Effector memory CD8-positive, alpha-beta T cell (primary cell): ENCODE measurements at regions not wholly inside any gene's neighbourhood (a gene's known extent, or its start where the extent isn't known, plus 50 kb on each side); places are given as distances from the start of the nearest gene placed in this dataset.

Source experiments
- ATAC-seq: fragments of 150-1000 bp; cut with Tn5 transposase; replicated peaks from 2 replicates; pipeline ENCODE4 v1.10.0; 2021; ENCODE audit warnings: mild to moderate bottlenecking, moderate library complexity
- DNase-seq, 3 experiments: peaks; one replicate each; pipeline ENCODE4 v3.0.0; 2021
- H3K27ac Mint-ChIP-seq, 2 donors: one replicate each; pipeline ENCODE4 v1.8.0; 2022; ENCODE audit warnings: mild to moderate bottlenecking in 2 of 2, mixed read lengths in 2 of 2, moderate library complexity in 2 of 2
- H3K27me3 Mint-ChIP-seq, 2 donors: one replicate each; pipeline ENCODE4 v1.8.0; 2022; ENCODE audit warnings: mixed read lengths in 2 of 2
- H3K36me3 Mint-ChIP-seq: one replicate; pipeline ENCODE4 v1.8.0; 2022; ENCODE audit warnings: mild to moderate bottlenecking, moderate library complexity, mixed read lengths; ENCODE audit not compliant: insufficient read depth
- H3K4me1 Mint-ChIP-seq, 2 donors: one replicate each; pipeline ENCODE4 v1.8.0; 2022; ENCODE audit warnings: low read depth in 2 of 2, mixed read lengths in 2 of 2
- H3K4me3 Mint-ChIP-seq, 2 donors: one replicate each; pipeline ENCODE4 v1.8.0; 2022; ENCODE audit warnings: mild to moderate bottlenecking in 2 of 2, mixed read lengths in 2 of 2, moderate library complexity in 2 of 2
- H3K9me3 Mint-ChIP-seq, 2 donors: one replicate each; pipeline ENCODE4 v1.8.0; 2022; ENCODE audit warnings: mixed read lengths in 2 of 2

- no peak overlapping the region for H3K4me3 Mint-ChIP-seq
- no peak overlapping the region for H3K27ac Mint-ChIP-seq
- ATAC-seq (no peak), DNase-seq (no peak)
- H3K36me3 Mint-ChIP-seq: no peaks in the 10 kb centered on the region
- no peaks in the 10 kb centered on the region for H3K27me3 Mint-ChIP-seq
- H3K9me3 Mint-ChIP-seq: peaks cover 5 to 14% of the 10 kb centered on the region in 2 donors
- no peaks in the 10 kb centered on the region for H3K4me1 Mint-ChIP-seq
These were observed 878.5 kb downstream of the UQCRFS1 start for GRCh38 chr19:28334419-28334818.

- peaks cover 5 to 16% of the 10 kb centered on the region in 2 donors for H3K9me3 Mint-ChIP-seq
- ATAC-seq (no peak), DNase-seq (no peak)
- no peak overlapping the region for H3K27ac Mint-ChIP-seq
- H3K4me3 Mint-ChIP-seq: no peak overlapping the region
- H3K4me1 Mint-ChIP-seq: no peaks in the 10 kb centered on the region
- no peaks in the 10 kb centered on the region for H3K36me3 Mint-ChIP-seq
- no peaks in the 10 kb centered on the region for H3K27me3 Mint-ChIP-seq
These were observed 879.0 kb downstream of the UQCRFS1 start for GRCh38 chr19:28333909-28334308.

GRCh38 chr19:28332886-28333285, 880.1 kb downstream of the UQCRFS1 start:
- no peak overlapping the region for H3K4me3 Mint-ChIP-seq
- H3K27me3 Mint-ChIP-seq: no peaks in the 10 kb centered on the region
- no peaks in the 10 kb centered on the region for H3K36me3 Mint-ChIP-seq
- ATAC-seq (no peak), DNase-seq (no peak)
- no peaks in the 10 kb centered on the region for H3K4me1 Mint-ChIP-seq
- no peak overlapping the region for H3K27ac Mint-ChIP-seq
- H3K9me3 Mint-ChIP-seq: peaks cover 5 to 24% of the 10 kb centered on the region in 2 donors

- no peaks in the 10 kb centered on the region for H3K27me3 Mint-ChIP-seq
- no peaks in the 10 kb centered on the region for H3K4me1 Mint-ChIP-seq
- H3K4me3 Mint-ChIP-seq: no peak overlapping the region
- DNase-seq: no peak
- H3K36me3 Mint-ChIP-seq: no peaks in the 10 kb centered on the region
- H3K27ac Mint-ChIP-seq: no peak overlapping the region
- ATAC-seq: no peak
- H3K9me3 Mint-ChIP-seq: peaks cover 5 to 24% of the 10 kb centered on the region in 2 donors
These were observed 880.6 kb downstream of the UQCRFS1 start for GRCh38 chr19:28332351-28332750.

- H3K27ac Mint-ChIP-seq: no peak overlapping the region
- H3K4me3 Mint-ChIP-seq: no peak overlapping the region
- H3K4me1 Mint-ChIP-seq: no peaks in the 10 kb centered on the region
- H3K36me3 Mint-ChIP-seq: no peaks in the 10 kb centered on the region
- H3K27me3 Mint-ChIP-seq: no peaks in the 10 kb centered on the region
- peaks cover 5 to 23% of the 10 kb centered on the region in 2 donors for H3K9me3 Mint-ChIP-seq
- DNase-seq: no peak
- no peak for ATAC-seq
These were observed 881.4 kb downstream of the UQCRFS1 start for GRCh38 chr19:28331596-28331995.

GRCh38 chr19:28330831-28331230, 882.1 kb downstream of the UQCRFS1 start:
- DNase-seq: no peak
- H3K27ac Mint-ChIP-seq: no peak overlapping the region
- H3K27me3 Mint-ChIP-seq: no peaks in the 10 kb centered on the region
- no peak for ATAC-seq
- no peak overlapping the region for H3K4me3 Mint-ChIP-seq
- H3K9me3 Mint-ChIP-seq: peaks cover 2 to 19% of the 10 kb centered on the region in 2 donors
- H3K4me1 Mint-ChIP-seq: no peaks in the 10 kb centered on the region
- no peaks in the 10 kb centered on the region for H3K36me3 Mint-ChIP-seq

GRCh38 chr19:28329429-28329828, 883.5 kb downstream of the UQCRFS1 start:
- H3K27me3 Mint-ChIP-seq: no peaks in the 10 kb centered on the region
- H3K27ac Mint-ChIP-seq: no peak overlapping the region
- H3K4me3 Mint-ChIP-seq: no peak overlapping the region

GRCh38 chr19:28327905-28328304, 885.0 kb downstream of the UQCRFS1 start:
- H3K4me3 Mint-ChIP-seq: no peak overlapping the region
- ATAC-seq (no peak), DNase-seq (no peak)
- no peaks in the 10 kb centered on the region for H3K27me3 Mint-ChIP-seq
- H3K27ac Mint-ChIP-seq: no peak overlapping the region
- no peaks in the 10 kb centered on the region for H3K4me1 Mint-ChIP-seq
- H3K36me3 Mint-ChIP-seq: no peaks in the 10 kb centered on the region
- H3K9me3 Mint-ChIP-seq: peaks cover 2 to 12% of the 10 kb centered on the region in 2 donors

More at GRCh38 chr19:28329429-28329828, 883.5 kb downstream of the UQCRFS1 start:
- Mint-ChIP-seq H3K4me1 (no peaks in the 10 kb centered on the region), H3K36me3 (no peaks in the 10 kb centered on the region), H3K9me3 (peaks cover 2 to 19% of the 10 kb centered on the region in 2 donors)
- DNase-seq: no peak
- no peak for ATAC-seq

- Mint-ChIP-seq H3K4me1 (no peaks in the 10 kb centered on the region), H3K36me3 (no peaks in the 10 kb centered on the region), H3K27ac (no peak overlapping the region), H3K4me3 (no peak overlapping the region), H3K27me3 (no peaks in the 10 kb centered on the region), H3K9me3 (peaks cover 2 to 10% of the 10 kb centered on the region in 2 donors)
- ATAC-seq: no peak
- DNase-seq: no peak
These were observed 886.2 kb downstream of the UQCRFS1 start for GRCh38 chr19:28326746-28327145.

GRCh38 chr19:28324275-28325060, 888.5 kb downstream of the UQCRFS1 start:
- Mint-ChIP-seq H3K4me1 (no peaks in the 10 kb centered on the region), H3K4me3 (no peak overlapping the region), H3K36me3 (no peaks in the 10 kb centered on the region), H3K27me3 (no peaks in the 10 kb centered on the region), H3K27ac (no peak overlapping the region), H3K9me3 (peaks cover 0 to 10% of the 10 kb centered on the region in 2 donors)
- DNase-seq (no peak), ATAC-seq (no peak)

GRCh38 chr19:28322945-28323344, 890.0 kb downstream of the UQCRFS1 start:
- no peak for DNase-seq
- no peak for ATAC-seq
- H3K27ac Mint-ChIP-seq: no peak overlapping the region
- no peaks in the 10 kb centered on the region for H3K9me3 Mint-ChIP-seq
- H3K4me3 Mint-ChIP-seq: no peak overlapping the region
- peaks cover 0 to 7% of the 10 kb centered on the region in 2 donors for H3K27me3 Mint-ChIP-seq
- no peaks in the 10 kb centered on the region for H3K4me1 Mint-ChIP-seq
- H3K36me3 Mint-ChIP-seq: peaks cover 3% of the 10 kb centered on the region

GRCh38 chr19:28322491-28322890, 890.5 kb downstream of the UQCRFS1 start:
- no peak overlapping the region for H3K27ac Mint-ChIP-seq
- no peaks in the 10 kb centered on the region for H3K9me3 Mint-ChIP-seq
- peaks cover 3% of the 10 kb centered on the region for H3K36me3 Mint-ChIP-seq
- DNase-seq: no peak
- H3K4me1 Mint-ChIP-seq: no peaks in the 10 kb centered on the region
- H3K4me3 Mint-ChIP-seq: no peak overlapping the region
- peaks cover 0 to 7% of the 10 kb centered on the region in 2 donors for H3K27me3 Mint-ChIP-seq
- no peak for ATAC-seq

- H3K4me3 Mint-ChIP-seq: no peak overlapping the region
- H3K9me3 Mint-ChIP-seq: peaks cover 0 to 6% of the 10 kb centered on the region in 2 donors
- H3K27ac Mint-ChIP-seq: no peak overlapping the region
- H3K4me1 Mint-ChIP-seq: no peaks in the 10 kb centered on the region
- ATAC-seq: no peak
- DNase-seq: no peak
- peaks cover 5 to 7% of the 10 kb centered on the region in 2 donors for H3K27me3 Mint-ChIP-seq
- peaks cover 3% of the 10 kb centered on the region for H3K36me3 Mint-ChIP-seq
These were observed 893.0 kb downstream of the UQCRFS1 start for GRCh38 chr19:28319918-28320317.

- no peak overlapping the region for H3K27ac Mint-ChIP-seq
- no peak overlapping the region for H3K4me3 Mint-ChIP-seq
- no peak for DNase-seq
- H3K27me3 Mint-ChIP-seq: peaks cover 5 to 7% of the 10 kb centered on the region in 2 donors
- peaks cover 3% of the 10 kb centered on the region for H3K36me3 Mint-ChIP-seq
- H3K9me3 Mint-ChIP-seq: peaks cover 0 to 6% of the 10 kb centered on the region in 2 donors
- ATAC-seq: no peak
- no peaks in the 10 kb centered on the region for H3K4me1 Mint-ChIP-seq
These were observed 893.7 kb downstream of the UQCRFS1 start for GRCh38 chr19:28319227-28319626.
